Uterus (tissue), 3 donors: ENCODE measurements at regions not wholly inside any gene's neighbourhood (a gene's known extent, or its start where the extent isn't known, plus 50 kb on each side); places are given as distances from the start of the nearest gene placed in this dataset.
"Not testable (repeated sequence)": the region's sequence is repeated elsewhere in the genome, so short reads cannot be mapped to it uniquely, and the experiment has no call there.

Experiments
- DNase-seq, 2 donors: peaks; one replicate each; pipeline ENCODE4 v3.0.0-alpha.2; 2019 to 2020
- H3K27ac ChIP-seq, 2 donors: fragments of 200-600 bp; sonication (generic); 1 replicate in 1 of 2; 2 replicates in 1 of 2; pipeline ENCODE4 v1.5.1; 2016 to 2018
- H3K27me3 ChIP-seq, 2 donors: fragments of 200-600 bp; sonication (generic); one replicate each; pipeline ENCODE4 v1.5.1; 2018 to 2019; ENCODE audit warnings: control low read depth in 1 of 2
- H3K36me3 ChIP-seq, 2 donors: fragments of 200-600 bp; sonication (generic); one replicate each; pipeline ENCODE4 v1.5.1; 2019; ENCODE audit warnings: control low read depth in 1 of 2
- H3K4me1 ChIP-seq, 2 donors: fragments of 200-600 bp; sonication (generic); one replicate each; pipeline ENCODE4 v1.5.1; 2018 to 2019; ENCODE audit warnings: control low read depth in 1 of 2
- H3K4me3 ChIP-seq, 2 donors: fragments of 200-600 bp; sonication (generic); 1 replicate in 1 of 2; 2 replicates in 1 of 2; pipeline ENCODE4 v1.5.1; 2018 to 2019; ENCODE audit warnings: mild to moderate bottlenecking in 1 of 2
- H3K9me3 ChIP-seq, 2 donors: fragments of 200-600 bp; sonication (generic); one replicate each; pipeline ENCODE4 v1.5.1; 2019; ENCODE audit warnings: control low read depth in 1 of 2
- POLR2A ChIP-seq, 2 donors: fragments of 450-650 bp; IDR thresholded peaks; one replicate each; pipeline ENCODE4 v1.6.1; 2016; ENCODE audit warnings: antibody characterized with exemption in 2 of 2, mild to moderate bottlenecking in 1 of 2, moderate library complexity in 1 of 2
- intact Hi-C: fragments of 100-400 bp; cut with DNase I; formaldehyde crosslinking; loops from one replicate; pipeline ENCODE4 v1.15.1; 2023; ENCODE audit warnings: low total_unique reads
- TF ChIP-seq, protein P1 (sequence below), 4 experiments: fragments of 200-600 bp in 2 of 4; fragments of 450-650 bp in 2 of 4; sonication (generic) in 2 of 4; IDR thresholded peaks; one replicate each; pipeline ENCODE4 v1.5.1; 2016 to 2019; ENCODE audit warnings: antibody characterized with exemption in 4 of 4, mild to moderate bottlenecking in 2 of 4, moderate library complexity in 1 of 4
- donor health status: DM: yes; HTN: yes; CAD: no.

DNA sequence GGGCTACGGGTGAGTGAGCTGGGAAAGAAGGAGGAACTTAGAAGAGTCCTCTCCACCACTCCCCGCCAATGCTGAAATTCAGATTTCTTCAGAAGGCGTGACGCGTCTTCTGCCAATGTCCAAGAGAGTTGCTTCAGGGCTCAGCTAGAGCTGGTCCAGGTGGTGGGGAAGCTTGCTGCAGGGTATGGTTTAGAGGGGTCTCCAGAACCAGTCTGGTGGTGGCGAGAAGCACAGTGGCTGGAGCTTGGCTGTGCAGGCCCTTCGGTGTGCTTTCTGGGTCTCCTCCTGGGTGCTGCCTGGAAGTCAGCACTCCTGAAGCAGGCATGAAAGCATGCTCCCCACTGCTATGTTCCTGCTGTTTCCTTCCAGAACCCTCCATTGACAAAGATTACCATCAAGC lies 387.2 kb downstream of the PTPRU start:
- no peak for DNase-seq
- Histone ChIP-seq H3K4me3 (no peak overlapping the region), H3K36me3 (no peaks in the 10 kb centered on the region), H3K27me3 (no peaks in the 10 kb centered on the region), H3K27ac (no peak overlapping the region), H3K9me3 (no peaks in the 10 kb centered on the region), H3K4me1 (no peaks in the 10 kb centered on the region)
- TF ChIP-seq, protein P1, sequence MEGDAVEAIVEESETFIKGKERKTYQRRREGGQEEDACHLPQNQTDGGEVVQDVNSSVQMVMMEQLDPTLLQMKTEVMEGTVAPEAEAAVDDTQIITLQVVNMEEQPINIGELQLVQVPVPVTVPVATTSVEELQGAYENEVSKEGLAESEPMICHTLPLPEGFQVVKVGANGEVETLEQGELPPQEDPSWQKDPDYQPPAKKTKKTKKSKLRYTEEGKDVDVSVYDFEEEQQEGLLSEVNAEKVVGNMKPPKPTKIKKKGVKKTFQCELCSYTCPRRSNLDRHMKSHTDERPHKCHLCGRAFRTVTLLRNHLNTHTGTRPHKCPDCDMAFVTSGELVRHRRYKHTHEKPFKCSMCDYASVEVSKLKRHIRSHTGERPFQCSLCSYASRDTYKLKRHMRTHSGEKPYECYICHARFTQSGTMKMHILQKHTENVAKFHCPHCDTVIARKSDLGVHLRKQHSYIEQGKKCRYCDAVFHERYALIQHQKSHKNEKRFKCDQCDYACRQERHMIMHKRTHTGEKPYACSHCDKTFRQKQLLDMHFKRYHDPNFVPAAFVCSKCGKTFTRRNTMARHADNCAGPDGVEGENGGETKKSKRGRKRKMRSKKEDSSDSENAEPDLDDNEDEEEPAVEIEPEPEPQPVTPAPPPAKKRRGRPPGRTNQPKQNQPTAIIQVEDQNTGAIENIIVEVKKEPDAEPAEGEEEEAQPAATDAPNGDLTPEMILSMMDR (IDR thresholded peaks at IDR 0.05) = no peak
- no peak for TF ChIP-seq POLR2A (IDR thresholded peaks at IDR 0.05)
- intact Hi-C loops = no loop called here

DNA sequence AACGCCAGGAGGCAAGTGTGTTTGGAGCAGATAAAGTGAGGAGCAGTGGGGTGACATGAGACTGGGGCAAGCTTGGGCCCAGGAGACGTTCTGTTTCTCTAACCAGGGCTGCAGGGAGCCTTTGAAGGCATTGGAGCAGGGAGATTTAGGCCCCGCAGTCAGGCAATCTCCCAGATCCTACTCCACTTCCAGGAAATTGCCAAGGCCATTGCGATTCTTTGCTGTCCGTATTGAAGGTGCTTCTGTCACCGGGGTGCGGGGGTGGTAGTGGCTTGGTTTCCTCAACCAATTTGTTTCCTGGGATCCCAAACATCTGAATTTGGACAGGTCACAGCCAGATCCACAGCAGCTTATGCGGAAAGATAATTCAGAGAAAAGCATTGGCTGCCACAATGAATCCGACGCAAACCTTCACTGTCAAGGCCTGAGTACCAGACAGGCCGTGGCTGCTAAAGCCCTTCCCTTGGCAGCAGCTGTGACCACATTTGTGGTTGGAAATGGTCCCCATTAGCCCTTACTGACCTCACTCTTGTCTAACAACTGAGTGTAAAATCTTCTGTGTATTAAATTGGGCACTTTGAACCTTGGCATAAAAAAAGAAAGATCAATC lies 385.6 kb downstream of the PTPRU start:
- DNase-seq = no peak
- Histone ChIP-seq H3K27ac (no peak overlapping the region), H3K36me3 (no peaks in the 10 kb centered on the region), H3K4me1 (no peaks in the 10 kb centered on the region), H3K27me3 (no peaks in the 10 kb centered on the region), H3K4me3 (no peak overlapping the region), H3K9me3 (no peaks in the 10 kb centered on the region)
- TF ChIP-seq, protein P1 (IDR thresholded peaks at IDR 0.05) = no peak
- no peak for TF ChIP-seq POLR2A (IDR thresholded peaks at IDR 0.05)
- intact Hi-C loops = no loop called here

DNA sequence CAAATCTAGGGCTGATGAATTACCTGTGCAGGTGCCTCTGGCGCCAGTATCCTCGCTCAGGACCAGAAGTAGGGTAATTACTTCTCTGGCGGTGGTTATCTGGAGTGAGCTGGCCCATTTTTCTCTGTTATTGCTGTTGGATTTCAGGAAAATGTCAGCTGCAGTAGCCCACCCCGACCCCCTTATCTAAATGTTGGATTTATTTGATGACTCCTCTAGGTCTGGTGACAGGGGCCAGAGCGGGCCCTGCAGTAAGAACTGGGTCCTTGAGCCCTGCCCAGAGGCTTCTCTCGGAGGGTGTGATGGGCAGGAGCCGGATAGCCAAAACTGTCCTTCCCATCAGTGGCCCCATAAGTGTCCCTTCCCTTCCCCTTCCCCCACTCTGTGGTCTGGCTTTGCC lies 384.3 kb downstream of the PTPRU start:
- no peak for TF ChIP-seq POLR2A (IDR thresholded peaks at IDR 0.05)
- TF ChIP-seq, protein P1 (IDR thresholded peaks at IDR 0.05) = no peak
- no peaks in the 10 kb centered on the region for H3K9me3 ChIP-seq
- intact Hi-C loops = no loop called here
- H3K4me1 ChIP-seq = no peaks in the 10 kb centered on the region
- H3K27ac ChIP-seq = no peak overlapping the region
- H3K4me3 ChIP-seq = no peak overlapping the region
- H3K27me3 ChIP-seq = no peaks in the 10 kb centered on the region
- no peaks in the 10 kb centered on the region for H3K36me3 ChIP-seq
- no peak for DNase-seq

DNA sequence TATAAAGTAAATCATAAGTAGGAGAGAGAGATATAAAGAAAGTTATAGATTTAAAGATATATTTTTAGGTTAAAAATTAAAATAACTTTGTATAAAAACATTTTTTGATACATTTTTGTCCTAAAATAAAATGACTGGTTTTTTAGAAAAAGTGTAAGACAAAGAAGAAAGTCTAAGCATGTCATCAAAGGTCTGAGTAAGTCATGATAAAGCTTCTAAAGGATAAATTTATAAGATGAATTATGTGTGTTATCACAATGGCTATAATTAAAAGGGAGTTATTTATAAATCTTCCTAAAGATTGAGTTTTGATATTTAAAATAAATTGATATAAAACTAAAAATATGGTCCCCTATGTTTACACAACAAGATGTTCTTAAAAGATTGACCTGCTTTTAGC lies 370.9 kb downstream of the PTPRU start:
- no peak overlapping the region for H3K4me3 ChIP-seq
- no peak for TF ChIP-seq POLR2A (IDR thresholded peaks at IDR 0.05)
- TF ChIP-seq, protein P1 (IDR thresholded peaks at IDR 0.05) = no peak
- H3K27me3 ChIP-seq = no peaks in the 10 kb centered on the region
- H3K4me1 ChIP-seq = no peaks in the 10 kb centered on the region
- no peak for DNase-seq
- no peaks in the 10 kb centered on the region for H3K9me3 ChIP-seq
- H3K27ac ChIP-seq = no peak overlapping the region
- intact Hi-C loops = no loop called here
- no peaks in the 10 kb centered on the region for H3K36me3 ChIP-seq

DNA sequence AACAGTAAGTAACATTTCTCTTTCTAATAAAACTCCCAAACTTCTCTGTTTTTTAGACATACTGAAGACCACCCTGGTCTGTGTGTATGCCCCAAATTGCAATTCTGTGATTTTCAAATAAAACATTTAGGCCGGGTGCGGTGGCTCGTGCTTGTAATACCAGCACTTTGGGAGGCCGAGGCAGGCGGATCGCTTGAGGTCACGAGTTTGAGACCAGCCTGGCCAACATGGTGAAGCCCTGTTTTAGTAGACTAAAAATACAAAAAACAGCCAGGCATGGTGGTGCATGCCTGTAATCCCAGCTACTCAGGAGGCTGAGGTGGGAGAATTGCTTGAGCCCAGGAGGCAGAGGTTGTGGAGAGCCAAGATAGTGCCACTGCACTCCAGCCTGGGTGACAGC lies 368.5 kb downstream of the PTPRU start:
- H3K4me1 ChIP-seq, intact Hi-C loops, H3K27ac ChIP-seq, DNase-seq, H3K9me3 ChIP-seq, H3K4me3 ChIP-seq, H3K27me3 ChIP-seq, H3K36me3 ChIP-seq: not testable (repeated sequence)

DNA sequence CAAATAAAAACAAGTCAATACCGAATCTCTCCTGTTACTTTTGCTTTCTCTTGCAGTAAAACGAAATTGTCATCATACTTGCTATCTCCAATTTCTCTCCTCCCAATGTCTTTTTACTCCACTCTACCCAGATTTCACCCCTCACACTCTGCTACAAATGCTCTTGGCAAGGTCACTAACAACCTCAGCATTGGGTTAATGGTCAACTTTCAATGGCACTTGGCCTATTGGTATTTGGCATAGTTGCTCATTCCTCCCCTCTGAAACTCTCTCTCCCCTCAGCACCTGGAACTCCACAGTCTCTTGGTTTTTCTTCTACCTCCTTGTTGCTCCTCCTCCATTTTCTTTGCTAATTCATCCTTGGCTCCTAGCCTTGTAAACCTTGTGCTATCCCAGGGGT lies 367.3 kb downstream of the PTPRU start:
- intact Hi-C loops = no loop called here
- DNase-seq = no peak
- TF ChIP-seq, protein P1 (IDR thresholded peaks at IDR 0.05) = no peak
- no peak for TF ChIP-seq POLR2A (IDR thresholded peaks at IDR 0.05)
- Histone ChIP-seq H3K27ac (no peak overlapping the region), H3K36me3 (no peaks in the 10 kb centered on the region), H3K9me3 (no peaks in the 10 kb centered on the region), H3K4me1 (no peaks in the 10 kb centered on the region), H3K27me3 (no peaks in the 10 kb centered on the region), H3K4me3 (no peak overlapping the region)
